ENCODE measurements at regions not wholly inside any gene's neighbourhood (a gene's known extent, or its start where the extent isn't known, plus 50 kb on each side); places are given as distances from the start of the nearest gene placed in this dataset.

DNA sequence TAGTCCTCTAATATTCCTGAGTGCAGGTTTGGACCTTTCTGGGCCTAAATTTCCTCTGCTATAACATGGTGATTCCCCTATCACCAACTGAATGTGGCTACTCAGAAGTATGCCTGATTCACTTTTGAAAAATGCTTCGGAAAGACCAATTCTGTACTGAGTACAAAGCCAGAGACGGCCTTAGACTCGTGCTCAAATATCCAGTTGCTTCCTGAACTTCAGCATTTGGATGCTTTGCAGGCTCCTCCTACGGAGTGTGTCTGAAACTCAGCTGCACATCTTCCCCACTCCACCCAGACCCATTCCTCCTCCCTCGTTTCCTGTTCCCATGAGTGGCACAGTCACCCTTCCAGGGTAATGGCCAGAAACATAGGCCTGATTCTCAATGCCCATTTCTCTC, 98.4 kb upstream of the GADD45A start:
- no peaks in the 10 kb centered on the region for H4K20me1 ChIP-seq (ENCODE audit: control insufficient read depth, insufficient read depth, low read length, poor library complexity, severe bottlenecking)
- DNase-seq = no peak
- Mint-ChIP-seq H3K4me1 (no peaks in the 10 kb centered on the region), H3K4me3 (no peak overlapping the region), H3K27me3 (peaks cover 6% of the 10 kb centered on the region), H3K9me3 (ENCODE audit: insufficient read depth) (no peaks in the 10 kb centered on the region), H3K27ac (no peak overlapping the region)
- H3K9ac ChIP-seq (ENCODE audit: low read length) = no peak overlapping the region
- intact Hi-C loops (cut with micrococcal nuclease) = no loop called here
- no peaks in the 10 kb centered on the region for H3K9me3 ChIP-seq (ENCODE audit: control extremely low read depth in 1 of 3, control insufficient read depth in 2 of 3, insufficient read depth in 1 of 3, low read length in 2 of 3)
- TF ChIP-seq EZH2 (IDR thresholded peaks at IDR 0.05; ENCODE audit: borderline replicate concordance, insufficient read depth, low read depth, low read length, poor library complexity, severe bottlenecking) = no peak
- TF ChIP-seq, protein P1, sequence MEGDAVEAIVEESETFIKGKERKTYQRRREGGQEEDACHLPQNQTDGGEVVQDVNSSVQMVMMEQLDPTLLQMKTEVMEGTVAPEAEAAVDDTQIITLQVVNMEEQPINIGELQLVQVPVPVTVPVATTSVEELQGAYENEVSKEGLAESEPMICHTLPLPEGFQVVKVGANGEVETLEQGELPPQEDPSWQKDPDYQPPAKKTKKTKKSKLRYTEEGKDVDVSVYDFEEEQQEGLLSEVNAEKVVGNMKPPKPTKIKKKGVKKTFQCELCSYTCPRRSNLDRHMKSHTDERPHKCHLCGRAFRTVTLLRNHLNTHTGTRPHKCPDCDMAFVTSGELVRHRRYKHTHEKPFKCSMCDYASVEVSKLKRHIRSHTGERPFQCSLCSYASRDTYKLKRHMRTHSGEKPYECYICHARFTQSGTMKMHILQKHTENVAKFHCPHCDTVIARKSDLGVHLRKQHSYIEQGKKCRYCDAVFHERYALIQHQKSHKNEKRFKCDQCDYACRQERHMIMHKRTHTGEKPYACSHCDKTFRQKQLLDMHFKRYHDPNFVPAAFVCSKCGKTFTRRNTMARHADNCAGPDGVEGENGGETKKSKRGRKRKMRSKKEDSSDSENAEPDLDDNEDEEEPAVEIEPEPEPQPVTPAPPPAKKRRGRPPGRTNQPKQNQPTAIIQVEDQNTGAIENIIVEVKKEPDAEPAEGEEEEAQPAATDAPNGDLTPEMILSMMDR (IDR thresholded peaks at IDR 0.05) = no peak
- H3K36me3 ChIP-seq (replicated peaks in 1 of 2; ENCODE audit: control extremely low read depth in 1 of 2, control insufficient read depth in 1 of 2, extremely low read depth in 1 of 2, insufficient read depth in 2 of 2, low read length in 1 of 2) = no peaks in the 10 kb centered on the region
- ChIA-PET CTCF (no interaction called here), POLR2A (no interaction called here)
- no peak overlapping the region for H3K4me3 ChIP-seq (ENCODE audit: control extremely low read depth in 1 of 5, extremely low read depth in 1 of 5, insufficient read depth in 1 of 5, low read depth in 2 of 5, low read length in 4 of 5)
- ATAC-seq (ENCODE audit: low read depth) = no peak
- no peak overlapping the region for H3K4me2 ChIP-seq (replicated peaks; ENCODE audit: low read depth, low read length, poor library complexity, severe bottlenecking)
- no peaks in the 10 kb centered on the region for H3K27me3 ChIP-seq (replicated peaks in 1 of 4; ENCODE audit: control extremely low read depth in 1 of 4, control insufficient read depth in 3 of 4, insufficient read depth in 4 of 4, low read length in 3 of 4)
- H2AFZ ChIP-seq (ENCODE audit: insufficient read depth, low read depth, low read length, poor library complexity, severe bottlenecking) = no peak overlapping the region
- no peaks in the 10 kb centered on the region for H3K79me2 ChIP-seq (ENCODE audit: control insufficient read depth, insufficient read depth, low read length)
- H3K27ac ChIP-seq (ENCODE audit: low read length in 2 of 2) = no peak overlapping the region
- H3K4me1 ChIP-seq (ENCODE audit: control insufficient read depth in 2 of 2, insufficient read depth in 2 of 2, low read length in 2 of 2) = no peaks in the 10 kb centered on the region
- 95% methylated on average over 5 of the region's 5 CpGs for WGBS (ENCODE audit: insufficient coverage)

- Mint-ChIP-seq H3K4me3 (no peak overlapping the region), H3K4me1 (no peaks in the 10 kb centered on the region), H3K27ac (no peak overlapping the region), H3K27me3 (peaks cover 5% of the 10 kb centered on the region), H3K9me3 (ENCODE audit: insufficient read depth) (no peaks in the 10 kb centered on the region)
- Histone ChIP-seq H3K9me3 (ENCODE audit: control extremely low read depth in 1 of 3, control insufficient read depth in 2 of 3, insufficient read depth in 1 of 3, low read length in 2 of 3) (no peaks in the 10 kb centered on the region), H3K79me2 (ENCODE audit: control insufficient read depth, insufficient read depth, low read length) (no peaks in the 10 kb centered on the region), H3K4me2 (replicated peaks; ENCODE audit: low read depth, low read length, poor library complexity, severe bottlenecking) (no peak overlapping the region), H3K4me3 (ENCODE audit: control extremely low read depth in 1 of 5, extremely low read depth in 1 of 5, insufficient read depth in 1 of 5, low read depth in 2 of 5, low read length in 4 of 5) (no peak overlapping the region), H3K27me3 (replicated peaks in 1 of 4; ENCODE audit: control extremely low read depth in 1 of 4, control insufficient read depth in 3 of 4, insufficient read depth in 4 of 4, low read length in 3 of 4) (no peaks in the 10 kb centered on the region), H3K9ac (ENCODE audit: low read length) (no peak overlapping the region), H3K36me3 (replicated peaks in 1 of 2; ENCODE audit: control extremely low read depth in 1 of 2, control insufficient read depth in 1 of 2, extremely low read depth in 1 of 2, insufficient read depth in 2 of 2, low read length in 1 of 2) (no peaks in the 10 kb centered on the region), H4K20me1 (ENCODE audit: control insufficient read depth, insufficient read depth, low read length, poor library complexity, severe bottlenecking) (no peaks in the 10 kb centered on the region), H3K27ac (ENCODE audit: low read length in 2 of 2) (no peak overlapping the region), H2AFZ (ENCODE audit: insufficient read depth, low read depth, low read length, poor library complexity, severe bottlenecking) (no peak overlapping the region), H3K4me1 (ENCODE audit: control insufficient read depth in 2 of 2, insufficient read depth in 2 of 2, low read length in 2 of 2) (no peaks in the 10 kb centered on the region)
- 32% methylated on average over 3 of the region's 9 CpGs for WGBS (ENCODE audit: insufficient coverage)
- TF ChIP-seq, protein P1 (IDR thresholded peaks at IDR 0.05) = no peak
- TF ChIP-seq EZH2 (IDR thresholded peaks at IDR 0.05; ENCODE audit: borderline replicate concordance, insufficient read depth, low read depth, low read length, poor library complexity, severe bottlenecking) = no peak
- DNase-seq (no peak), ATAC-seq (ENCODE audit: low read depth) (no peak)
- intact Hi-C loops (cut with micrococcal nuclease) = no loop called here
- ChIA-PET POLR2A (no interaction called here), CTCF (interaction anchor here (0.5 to 0.8 kb wide), 2 partner anchors 27 to 52 kb away, joined by 3 to 4 read pairs; no protein-coding TSS in a partner anchor)
Measured at GRCh38 chr1:67588178-67588855, 96.7 kb upstream of the GADD45A start.
